Stimulated activated CD4-positive, alpha-beta T cell treated with anti-CD3 and anti-CD28 coated beads, Interleukin-2, amount 100 ng/mL, for 24 hours (primary cell): ENCODE measurements at regions not wholly inside any gene's neighbourhood (a gene's known extent, or its start where the extent isn't known, plus 50 kb on each side); places are given as distances from the start of the nearest gene placed in this dataset.

Experiments used
- DNase-seq, 2 donors: peaks; one replicate each; pipeline ENCODE4 v3.0.0-alpha.2; 2020

GRCh38 chr15:96390986-96391385 is 60.5 kb downstream of the NR2F2 start:
- no peak for DNase-seq

DNA sequence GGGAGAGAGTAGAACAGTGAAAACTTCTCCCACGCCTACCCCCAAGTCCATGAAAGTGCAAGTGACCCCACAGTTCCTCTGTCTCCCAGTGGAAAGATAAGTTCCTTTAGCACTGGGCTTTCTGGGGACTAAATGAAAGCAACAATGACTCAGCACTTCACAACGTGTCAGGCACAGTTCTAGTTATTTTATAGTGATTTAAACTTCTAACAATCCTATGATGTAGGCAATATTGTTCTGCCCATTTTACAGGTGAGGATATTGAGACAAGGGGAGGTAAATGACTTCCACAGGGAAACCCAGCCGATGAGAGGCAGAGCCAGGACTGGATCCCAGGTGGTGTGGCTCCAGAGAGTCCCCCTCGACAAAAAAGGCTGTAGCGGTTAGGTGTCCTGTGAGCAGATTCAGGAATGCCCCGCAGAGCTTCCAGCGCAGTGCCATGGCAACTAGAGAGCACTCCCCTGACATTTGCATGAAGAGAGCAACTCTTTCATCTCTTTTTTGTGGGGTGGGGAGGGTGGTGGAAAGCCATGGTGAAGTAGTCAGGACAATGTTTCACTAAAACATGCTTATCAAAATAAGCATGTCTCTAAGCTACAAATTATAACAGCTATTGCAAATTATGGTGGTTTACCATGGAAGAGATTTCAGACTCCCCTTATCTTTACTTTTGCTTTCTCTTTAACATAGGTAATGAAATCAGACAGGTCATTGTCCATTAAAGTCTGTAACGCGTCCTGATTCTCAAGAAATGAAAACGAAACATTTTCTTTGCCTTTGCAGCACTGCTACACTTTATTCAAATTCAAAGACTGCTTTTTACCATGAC is 62.1 kb downstream of the NR2F2 start:
- no peak for DNase-seq

- no peak for DNase-seq
Observed at GRCh38 chr15:96393209-96393513, 62.7 kb downstream of the NR2F2 start.

- DNase-seq, result no peak
Observed at GRCh38 chr15:96395687-96396086, 65.2 kb downstream of the NR2F2 start.

GRCh38 chr15:96398776-96399175 is 68.3 kb downstream of the NR2F2 start:
- no peak for DNase-seq

DNA sequence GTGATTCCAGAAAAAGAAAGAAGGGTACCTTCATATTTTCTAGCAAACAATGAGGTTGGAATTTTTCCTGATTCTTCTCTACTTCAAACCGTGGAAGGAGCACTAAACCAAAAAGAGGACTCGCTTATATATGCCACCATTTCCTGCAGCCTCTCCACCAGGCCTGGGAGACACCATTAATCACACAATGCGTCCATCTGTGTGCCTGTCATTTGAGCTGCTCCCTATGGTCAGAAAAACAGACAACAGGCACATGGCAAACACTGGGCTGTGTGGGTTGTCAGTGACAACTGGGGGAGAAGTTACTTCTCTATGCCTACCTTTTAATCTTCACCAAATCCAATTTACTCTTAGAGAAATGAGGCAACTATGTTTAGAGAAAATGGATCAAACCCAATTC is 71.9 kb downstream of the NR2F2 start:
- no peak for DNase-seq

DNA sequence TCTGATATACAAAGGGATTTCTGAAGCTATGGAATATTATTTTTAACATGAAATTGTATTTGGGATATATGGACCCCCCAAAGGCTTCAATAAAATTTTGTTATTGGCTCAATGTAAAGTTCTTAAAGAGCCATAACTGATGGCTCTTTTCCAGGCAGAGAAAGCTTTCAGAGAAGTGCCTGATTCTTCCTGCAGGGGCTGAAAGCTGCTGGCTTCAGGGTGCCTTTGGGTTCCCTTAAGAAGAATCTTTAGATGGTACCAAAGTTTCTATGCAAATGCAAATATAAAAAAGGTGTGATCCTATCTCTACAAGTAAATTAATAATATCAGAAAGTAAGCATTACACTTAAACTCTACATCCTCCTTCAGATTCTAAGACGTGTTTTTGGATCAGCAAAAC is 72.6 kb downstream of the NR2F2 start:
- no peak for DNase-seq

GRCh38 chr15:96403932-96404331 is 73.4 kb downstream of the NR2F2 start:
- no peak for DNase-seq

GRCh38 chr15:96404560-96404959 is 74.1 kb downstream of the NR2F2 start:
- no peak for DNase-seq

GRCh38 chr15:96406291-96406690 is 75.8 kb downstream of the NR2F2 start:
- no peak for DNase-seq

GRCh38 chr15:96406701-96407100 is 76.2 kb downstream of the NR2F2 start:
- DNase-seq, result no peak

DNA sequence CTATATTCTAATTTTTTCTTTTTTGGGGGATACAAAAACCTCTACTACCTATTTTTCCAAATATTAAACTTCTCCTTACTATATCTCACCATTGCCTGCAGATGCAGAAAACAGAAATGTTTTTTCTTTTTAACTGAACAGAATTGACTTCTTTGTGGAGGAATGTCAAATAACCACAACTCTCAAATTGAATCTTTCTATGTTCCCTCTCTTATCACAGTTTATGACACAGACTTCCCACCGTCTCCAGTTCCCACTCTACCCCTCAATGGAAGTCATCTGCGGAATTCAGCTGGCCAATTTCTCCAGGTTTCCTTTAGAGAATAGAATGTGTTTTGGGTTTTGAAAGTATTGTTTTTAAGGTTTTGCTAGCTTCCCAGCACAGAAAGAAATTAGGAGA is 77.0 kb downstream of the NR2F2 start:
- DNase-seq, result no peak

- DNase-seq, result no peak
Observed at GRCh38 chr15:96408591-96409183, 78.2 kb downstream of the NR2F2 start.

GRCh38 chr15:96409215-96410138 is 79.0 kb downstream of the NR2F2 start:
- DNase-seq, result no peak

- no peak for DNase-seq
Observed at GRCh38 chr15:96410175-96411055, 79.9 kb downstream of the NR2F2 start.

DNA sequence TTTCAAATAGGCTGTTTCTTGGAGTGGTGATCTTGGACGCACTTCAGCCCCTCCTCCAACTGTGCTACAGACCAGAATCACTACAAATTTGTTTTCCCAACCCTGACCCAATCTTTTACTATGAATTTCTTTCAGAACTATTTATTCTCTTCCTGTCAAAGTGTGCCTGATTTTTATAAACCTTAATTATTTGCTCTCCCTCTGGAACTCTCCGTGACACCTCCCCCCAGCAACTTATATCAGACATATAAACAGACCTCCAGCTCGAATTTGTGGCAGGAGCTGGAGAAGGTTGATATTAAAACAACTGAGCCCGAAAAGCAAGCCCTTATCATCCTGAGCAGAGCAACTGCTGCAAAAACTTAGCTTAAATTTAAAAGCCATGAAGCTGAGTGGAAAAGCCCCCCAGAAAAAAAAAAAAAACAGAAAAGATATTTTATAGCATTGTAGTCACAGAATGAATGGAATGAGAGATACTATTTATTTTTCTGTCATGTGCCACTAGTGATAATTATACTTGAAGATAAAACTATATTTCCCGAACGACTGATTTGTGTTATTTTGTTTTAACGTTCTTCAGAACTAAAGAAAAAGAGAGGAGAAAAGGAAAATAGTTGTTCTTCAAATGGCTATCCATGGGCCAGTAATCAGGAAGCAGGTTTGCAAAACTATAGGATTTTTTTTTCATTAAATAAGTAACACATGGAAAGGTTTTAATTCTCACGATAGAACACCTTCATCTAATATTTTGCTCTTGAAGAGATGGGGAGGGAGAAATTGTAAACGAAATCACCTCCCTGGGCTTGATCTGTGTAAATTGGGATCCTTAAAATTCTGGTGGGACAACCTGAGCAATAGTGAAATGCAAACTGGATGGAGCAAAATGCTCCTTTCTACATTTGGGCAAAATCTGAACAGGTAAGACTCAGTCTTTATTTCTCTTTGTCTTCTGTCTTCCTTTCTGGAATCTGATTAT is 80.8 kb downstream of the NR2F2 start:
- DNase-seq, result no peak

- DNase-seq, result no peak
Observed at GRCh38 chr15:96412045-96412905, 81.8 kb downstream of the NR2F2 start.

- no peak for DNase-seq
Observed at GRCh38 chr15:96412906-96413231, 82.4 kb downstream of the NR2F2 start.

GRCh38 chr15:96413657-96414056 is 83.2 kb downstream of the NR2F2 start:
- DNase-seq, result no peak

DNA sequence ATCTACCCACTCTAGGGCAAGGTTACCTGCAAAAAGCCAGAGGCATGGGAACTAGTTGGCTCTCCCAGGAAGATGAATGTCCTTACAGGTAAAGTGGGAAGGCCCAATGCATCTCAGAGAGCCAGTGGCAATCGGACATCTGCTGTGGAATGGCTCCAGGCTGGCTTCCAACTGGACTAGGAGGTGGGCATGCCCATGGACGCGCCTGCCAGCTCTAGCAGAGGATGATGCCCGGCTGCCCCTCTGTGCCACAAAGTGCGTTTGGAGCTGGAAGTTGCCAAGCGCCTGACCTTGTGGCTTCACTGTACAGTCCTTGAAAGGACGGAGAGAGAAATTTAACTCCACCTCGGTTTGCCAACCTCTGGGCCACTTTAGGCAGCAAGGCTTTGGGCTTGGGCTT is 84.4 kb downstream of the NR2F2 start:
- no peak for DNase-seq
